Right forelimb (tissue), 1 donor: ENCODE measurements at regions not wholly inside any gene's neighbourhood (a gene's known extent, or its start where the extent isn't known, plus 50 kb on each side); places are given as distances from the start of the nearest gene placed in this dataset.
"Not testable (repeated sequence)": the region's sequence is repeated elsewhere in the genome, so short reads cannot be mapped to it uniquely, and the experiment has no call there.

Experiments used
- DNase-seq: peaks from one replicate; pipeline ENCODE4 v3.0.0-alpha.2; 2018

DNA sequence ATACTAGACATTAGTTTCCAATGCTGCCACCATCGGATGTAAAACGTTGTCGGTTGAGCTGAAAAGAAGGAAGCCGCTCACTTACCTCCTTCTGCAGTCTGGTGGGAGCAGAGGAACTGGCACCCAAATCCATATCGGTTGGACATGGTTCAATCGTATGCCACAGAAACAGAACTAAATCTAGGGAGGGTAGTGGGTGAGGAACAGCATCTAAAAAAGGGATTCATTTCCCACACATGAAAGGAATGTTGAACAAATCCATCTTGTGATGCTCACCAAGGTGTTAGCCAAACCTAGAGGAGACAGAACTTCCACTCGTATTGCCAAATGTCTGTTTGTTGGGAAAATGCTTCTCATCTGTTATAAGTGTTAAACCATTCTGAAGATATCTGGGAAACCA lies 532.7 kb downstream of the NLGN4X start:
- no peak for DNase-seq

DNA sequence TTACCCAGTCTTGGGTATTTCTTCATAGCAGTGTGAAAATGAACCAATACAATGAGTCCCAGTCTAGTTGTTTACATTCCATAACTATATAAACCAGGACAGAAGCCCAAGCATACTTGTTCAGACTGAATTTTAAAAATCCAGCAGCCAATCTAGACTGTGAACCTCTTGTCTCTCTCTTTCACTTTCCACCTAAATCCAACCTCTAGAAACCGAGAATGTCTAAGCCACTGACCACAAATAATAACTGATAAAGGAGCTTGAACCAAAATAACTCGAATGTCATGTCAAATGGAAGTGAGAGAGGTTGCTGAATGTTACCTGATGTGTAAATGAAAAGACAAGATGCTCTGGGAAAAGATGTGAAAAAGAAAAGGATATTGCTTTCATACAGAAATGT lies 544.7 kb downstream of the NLGN4X start:
- DNase-seq: no peak

DNA sequence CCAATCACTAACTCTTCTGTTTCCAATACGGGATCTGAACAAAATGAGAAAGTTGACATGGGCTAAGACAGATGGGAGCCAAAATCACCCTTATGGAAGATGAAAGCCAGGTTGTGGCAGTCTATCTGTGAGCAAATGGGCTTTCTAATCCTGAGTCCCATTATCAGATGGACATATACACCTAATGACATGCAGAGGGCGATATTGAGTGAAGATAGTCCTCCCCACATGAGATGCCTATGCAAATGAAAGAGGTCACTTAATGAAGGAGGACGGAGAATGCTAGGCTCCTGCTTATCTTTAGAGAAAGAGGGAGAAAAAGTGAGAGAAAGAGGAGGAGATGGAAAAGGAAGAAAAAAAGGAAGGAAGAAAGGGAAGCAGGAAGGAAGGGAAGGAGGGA lies 547.5 kb downstream of the NLGN4X start:
- no peak for DNase-seq

DNA sequence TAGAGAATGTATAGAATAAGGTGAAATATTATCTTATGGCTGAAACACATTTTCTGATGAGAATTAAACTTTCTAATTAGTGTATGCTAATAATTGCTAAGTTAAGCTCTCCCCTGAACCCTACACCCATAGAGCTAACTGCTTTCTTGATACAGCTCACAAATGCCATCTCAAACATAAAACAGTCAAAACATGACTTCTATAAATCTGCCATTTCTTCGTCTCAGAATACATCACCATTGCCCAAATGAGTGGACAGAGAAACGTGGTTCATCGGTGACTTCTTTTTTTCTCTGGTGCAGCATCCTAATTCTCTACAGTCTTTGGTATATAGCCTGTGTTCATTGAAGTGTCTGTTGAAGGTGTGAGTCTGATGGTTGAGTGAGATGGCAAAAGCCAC lies 554.6 kb downstream of the NLGN4X start:
- no peak for DNase-seq

DNA sequence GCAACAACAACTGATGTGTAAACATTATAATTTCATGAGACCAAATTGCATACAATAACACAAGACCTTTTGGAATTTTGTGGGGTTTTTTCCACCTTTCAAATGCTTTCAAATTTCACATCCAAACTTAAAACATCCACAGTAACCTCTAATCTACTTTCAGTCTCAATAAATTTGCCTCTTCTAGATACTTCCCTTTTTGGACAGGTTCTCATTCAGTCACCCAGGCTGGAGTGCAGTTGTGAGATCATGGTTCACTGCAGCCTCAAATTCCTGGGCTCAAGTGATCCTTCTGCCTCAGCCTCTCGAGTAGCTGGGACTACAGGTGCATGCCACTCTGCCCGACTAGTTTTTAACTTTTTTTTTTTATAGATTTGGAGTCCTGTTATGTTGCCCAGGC lies 556.6 kb downstream of the NLGN4X start:
- DNase-seq: no peak

DNA sequence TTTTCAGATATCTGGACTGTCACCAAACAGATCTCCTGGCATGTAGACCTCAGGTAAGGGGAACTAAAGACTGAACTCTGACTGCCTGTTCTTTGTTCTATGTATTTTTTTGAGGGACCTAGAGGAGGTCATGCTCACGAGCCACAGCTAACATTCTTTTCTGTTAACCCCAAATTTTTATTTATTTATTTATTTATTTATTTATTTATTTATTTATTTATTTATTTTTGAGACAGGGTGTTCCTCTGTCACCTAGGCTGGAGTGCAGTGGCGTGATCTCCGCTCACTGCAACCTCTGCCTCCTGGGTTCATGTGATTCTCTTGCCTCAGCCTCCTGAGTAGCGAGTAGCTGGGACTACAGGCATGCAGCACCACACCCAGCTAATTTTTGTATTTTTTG lies 562.0 kb downstream of the NLGN4X start:
- not testable (repeated sequence) for DNase-seq

DNA sequence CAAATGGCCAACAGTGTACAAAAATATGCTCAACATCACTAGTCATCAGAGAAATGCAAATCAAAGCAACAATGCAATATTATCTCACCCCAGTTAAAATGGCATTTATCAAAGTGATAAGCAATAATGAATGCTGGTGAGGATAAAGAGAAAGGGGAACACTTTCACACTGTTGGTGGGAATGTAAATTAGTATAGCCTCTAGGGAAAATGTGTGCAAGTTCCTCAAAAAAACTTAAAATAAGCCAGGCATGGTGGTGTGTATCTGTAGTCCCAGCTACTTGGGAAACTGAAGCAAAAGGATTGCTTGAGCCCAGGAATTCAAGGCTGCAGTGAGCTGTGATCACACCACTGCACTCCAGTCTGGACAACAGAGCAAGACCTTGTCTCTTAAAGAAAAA lies 572.1 kb downstream of the NLGN4X start:
- DNase-seq: no peak

DNA sequence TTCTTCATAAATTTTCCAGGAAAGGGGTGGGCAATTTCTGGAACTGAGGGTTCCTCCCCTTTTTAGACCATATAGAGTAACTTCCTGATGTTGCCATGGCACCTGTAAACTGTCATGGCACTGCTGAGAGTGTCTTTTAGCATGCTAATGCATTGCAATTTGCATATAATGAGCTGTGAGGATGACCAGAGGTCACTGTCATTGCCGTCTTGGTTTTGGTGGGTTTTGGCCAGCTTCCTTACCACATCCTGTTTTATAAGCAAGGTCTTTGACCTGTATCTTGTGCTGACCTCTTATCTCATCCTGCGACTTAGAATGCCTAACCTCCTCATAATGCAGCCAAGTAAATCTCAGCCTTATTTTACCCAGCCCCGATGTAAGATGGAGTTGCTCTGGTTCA lies 577.8 kb downstream of the NLGN4X start:
- no peak for DNase-seq

DNA sequence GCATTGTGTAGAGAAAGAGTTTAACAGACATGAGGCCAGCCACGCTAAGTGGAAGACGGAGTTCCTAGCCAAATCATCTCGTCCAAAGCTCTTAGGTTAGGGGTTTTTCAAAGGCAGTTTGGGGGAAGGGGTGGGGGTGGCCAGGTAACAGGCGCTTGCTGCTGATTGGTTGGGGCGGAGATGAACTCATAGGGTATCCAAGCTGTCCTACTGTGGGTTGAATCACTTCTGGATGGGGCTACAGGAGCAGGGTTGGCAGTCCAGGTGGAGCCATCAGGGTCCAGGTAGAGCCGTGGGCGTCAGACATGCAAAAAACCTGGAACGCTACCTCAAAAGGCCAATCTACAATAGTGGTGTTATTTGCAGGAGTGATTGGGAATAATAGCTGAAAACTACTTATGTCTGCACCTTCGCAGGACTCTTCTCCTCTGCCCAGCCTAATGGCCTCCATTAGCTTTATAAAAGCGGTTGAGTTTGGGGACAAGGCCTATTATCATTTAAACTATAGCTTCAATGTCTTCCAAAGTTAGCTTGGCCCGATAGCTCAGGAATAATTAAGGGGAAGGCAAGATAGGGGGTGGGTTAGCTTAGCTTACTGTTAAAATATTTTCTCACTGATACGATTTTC lies 579.6 kb downstream of the NLGN4X start:
- DNase-seq: no peak

DNA sequence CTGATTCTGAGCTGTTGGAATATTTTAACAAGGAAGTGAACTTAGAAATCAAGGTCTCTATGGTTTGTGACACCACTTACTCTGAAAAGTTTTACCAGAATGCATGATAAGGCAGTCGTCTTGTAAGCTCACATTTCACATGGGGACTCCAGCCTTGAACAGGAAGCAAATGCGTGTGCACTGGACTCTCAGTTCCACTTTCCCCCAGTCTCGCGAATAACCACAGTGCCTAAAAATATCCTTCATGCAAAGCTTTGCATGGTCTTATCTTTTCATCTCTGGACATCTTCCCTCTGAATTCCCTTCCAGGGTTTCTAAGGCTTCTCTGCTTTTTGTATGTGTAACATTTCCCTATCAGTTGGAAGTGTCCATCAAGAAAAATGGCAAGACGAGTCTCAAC lies 581.8 kb downstream of the NLGN4X start:
- DNase-seq: no peak

DNA sequence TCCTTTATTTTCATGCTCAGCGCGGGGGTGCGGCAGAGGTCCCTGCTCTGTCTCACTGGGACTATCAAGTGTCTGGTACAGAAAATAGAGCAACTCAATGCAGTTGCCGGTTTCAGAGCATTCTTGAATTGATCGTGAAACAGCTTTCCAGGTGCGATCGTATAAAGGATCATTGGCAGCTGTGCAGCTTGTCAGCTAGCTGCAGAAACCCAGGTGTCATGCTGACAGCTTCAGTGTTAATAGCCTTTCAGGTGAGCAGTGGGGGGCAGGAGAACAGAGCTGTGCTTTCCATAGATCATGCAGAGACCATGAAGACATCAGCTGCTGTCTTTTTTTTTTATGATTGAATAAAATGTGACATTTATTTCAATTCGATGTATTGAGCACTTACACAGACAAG lies 583.9 kb downstream of the NLGN4X start:
- no peak for DNase-seq

DNA sequence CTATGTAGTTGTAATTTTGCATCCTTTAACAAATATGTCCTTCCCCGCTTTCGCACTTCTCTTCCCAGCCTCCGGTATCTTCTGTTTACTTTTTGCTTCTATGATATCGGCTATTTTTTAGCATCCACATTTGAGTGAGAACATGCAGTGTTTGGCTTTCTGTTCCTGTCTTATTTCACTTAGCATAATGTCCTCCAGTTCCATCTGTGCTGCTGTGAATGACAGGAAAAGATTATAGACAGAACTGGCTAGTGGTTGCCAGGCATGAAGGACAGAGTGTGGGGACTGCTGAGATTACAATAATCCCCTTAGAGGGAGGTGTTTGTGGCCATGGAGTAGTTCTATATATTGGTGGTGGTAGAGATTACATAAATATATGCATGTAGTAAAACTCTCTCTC lies 588.6 kb downstream of the NLGN4X start:
- no peak for DNase-seq

DNA sequence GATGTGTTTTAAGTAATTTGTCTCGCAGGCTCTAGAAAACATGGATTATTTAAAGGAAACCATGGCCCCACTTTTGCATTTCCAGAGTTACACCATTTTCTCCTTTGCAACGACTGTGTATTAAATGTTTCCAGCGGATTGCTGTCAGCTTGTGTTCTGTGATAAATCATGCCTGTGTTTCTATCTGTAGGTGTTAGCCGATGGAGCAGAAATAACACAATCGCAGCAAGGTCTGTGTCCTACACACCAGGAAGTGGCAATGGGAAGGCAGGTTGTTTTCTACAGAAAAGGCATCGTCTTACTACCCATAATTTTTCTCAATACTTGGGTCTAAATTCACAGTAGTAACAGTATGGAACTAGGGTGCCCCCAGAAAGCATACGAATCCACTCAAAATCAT lies 590.1 kb downstream of the NLGN4X start:
- no peak for DNase-seq

DNA sequence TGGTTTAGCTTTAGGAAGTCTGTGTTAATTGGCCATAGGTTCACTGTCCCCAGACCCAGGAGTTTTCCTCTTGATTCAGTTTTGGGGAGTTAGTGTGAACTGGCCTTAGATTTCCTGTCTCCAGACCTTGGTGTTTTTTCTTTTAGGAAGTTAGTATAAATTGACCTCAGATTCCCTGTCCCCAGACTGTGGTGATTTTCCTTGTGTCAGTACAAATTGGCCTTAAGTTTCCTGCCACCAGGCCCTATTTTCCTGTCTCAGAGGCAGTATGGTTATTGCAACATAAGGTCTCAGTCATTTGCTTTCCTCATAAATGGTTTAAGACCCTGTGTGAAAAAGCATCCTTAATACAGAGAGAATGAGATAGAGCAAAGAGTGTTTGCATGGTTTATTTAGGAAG lies 595.8 kb downstream of the NLGN4X start:
- DNase-seq: no peak

DNA sequence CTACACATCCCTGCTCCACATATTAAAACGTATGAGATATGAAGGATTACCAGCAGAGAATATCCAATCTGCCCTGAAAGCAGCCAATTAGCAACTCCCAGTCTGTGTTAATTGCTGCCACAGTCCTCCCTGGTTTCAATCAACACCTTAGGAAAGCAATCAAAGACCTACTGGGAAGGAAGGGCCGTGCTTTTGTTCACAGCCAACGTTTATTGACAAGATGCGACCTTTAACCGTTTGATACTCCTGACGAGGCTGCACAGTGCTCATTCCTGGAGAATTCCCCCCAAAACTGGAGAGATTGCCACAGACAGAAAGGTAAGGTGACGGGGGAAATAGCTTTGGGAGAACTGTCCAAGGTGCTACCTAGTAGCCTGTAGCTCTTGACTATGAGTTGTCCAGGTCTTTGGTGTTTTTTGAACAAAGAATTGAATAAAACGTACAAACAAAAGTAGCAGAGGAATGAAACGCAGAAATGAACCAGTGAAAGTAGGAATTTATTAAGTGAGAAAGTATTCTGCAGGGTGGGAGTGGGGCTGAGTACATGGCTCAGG lies 596.5 kb downstream of the NLGN4X start:
- DNase-seq: no peak

DNA sequence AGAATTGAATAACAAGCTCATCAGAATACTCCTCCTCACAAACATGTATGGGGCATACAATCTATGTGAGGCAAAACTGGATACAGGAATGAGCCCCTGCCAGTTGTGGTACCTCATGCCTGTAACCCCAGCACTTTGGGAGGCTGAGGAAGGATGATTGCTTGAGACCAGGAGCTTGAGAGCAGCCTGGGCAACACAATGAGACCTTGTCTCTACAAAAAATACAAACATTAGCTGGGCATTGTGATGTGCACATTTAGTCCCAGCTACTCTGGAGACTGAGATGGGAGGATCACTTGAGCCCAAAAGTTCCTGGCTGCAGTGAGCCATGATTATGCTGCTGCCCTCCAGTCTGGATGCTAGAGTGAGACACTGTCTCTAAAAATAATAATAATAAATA lies 611.0 kb downstream of the NLGN4X start:
- DNase-seq: no peak

DNA sequence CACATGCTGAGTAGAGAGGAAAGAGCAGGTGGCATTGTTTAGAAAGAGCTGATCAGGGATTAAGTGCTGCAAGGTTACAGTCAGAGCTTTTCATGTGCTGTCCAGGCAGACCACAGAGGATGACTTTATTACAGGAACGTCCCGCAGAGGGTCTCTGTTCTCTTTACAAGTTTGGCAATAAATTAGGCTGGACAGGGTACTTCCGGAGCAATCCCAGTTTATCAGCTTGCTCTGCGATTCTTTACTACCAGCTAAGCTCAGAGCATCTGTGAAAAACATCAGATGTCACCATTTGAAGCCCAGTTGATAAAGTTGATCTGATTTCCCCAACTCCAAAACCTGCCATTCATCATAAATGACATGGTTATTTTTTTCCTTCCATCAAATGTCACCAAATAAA lies 633.1 kb downstream of the NLGN4X start:
- no peak for DNase-seq

DNA sequence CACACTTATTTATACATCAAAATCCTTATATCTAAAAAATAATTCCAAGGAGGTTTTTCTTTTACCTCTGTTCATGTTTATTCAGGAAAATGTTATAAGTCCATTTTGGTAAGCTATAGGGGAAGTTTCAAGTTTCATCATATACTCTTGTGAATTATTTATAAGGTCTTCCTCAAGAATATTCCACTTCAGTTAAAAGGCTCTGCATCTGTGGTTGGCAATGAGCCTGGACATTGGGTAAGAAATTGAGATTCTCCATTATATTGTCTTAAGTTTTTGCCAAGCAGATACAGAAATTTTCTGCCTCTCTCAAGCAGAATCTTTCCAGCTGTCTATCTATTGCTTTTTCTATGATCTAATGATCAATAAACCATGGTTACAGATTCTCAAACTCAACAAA lies 641.9 kb downstream of the NLGN4X start:
- no peak for DNase-seq

DNA sequence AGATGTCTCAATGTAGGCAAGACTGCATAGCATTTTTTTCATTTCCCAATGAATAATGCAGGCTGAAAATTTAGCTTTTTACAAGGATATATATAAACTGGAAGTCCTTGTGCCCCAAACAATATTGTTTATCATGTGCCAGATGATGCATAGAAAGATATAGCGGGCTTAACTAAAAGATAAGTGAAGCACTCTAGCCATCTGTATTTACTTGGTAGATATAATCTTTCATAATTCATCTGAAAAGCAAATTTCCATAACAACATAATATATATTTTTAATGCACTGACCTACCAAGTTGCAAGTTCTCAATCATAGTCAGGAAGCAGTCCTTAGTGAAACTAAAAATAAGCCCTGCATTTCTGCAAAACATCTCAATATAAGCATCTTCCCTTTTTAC lies 653.3 kb downstream of the NLGN4X start:
- DNase-seq: no peak

DNA sequence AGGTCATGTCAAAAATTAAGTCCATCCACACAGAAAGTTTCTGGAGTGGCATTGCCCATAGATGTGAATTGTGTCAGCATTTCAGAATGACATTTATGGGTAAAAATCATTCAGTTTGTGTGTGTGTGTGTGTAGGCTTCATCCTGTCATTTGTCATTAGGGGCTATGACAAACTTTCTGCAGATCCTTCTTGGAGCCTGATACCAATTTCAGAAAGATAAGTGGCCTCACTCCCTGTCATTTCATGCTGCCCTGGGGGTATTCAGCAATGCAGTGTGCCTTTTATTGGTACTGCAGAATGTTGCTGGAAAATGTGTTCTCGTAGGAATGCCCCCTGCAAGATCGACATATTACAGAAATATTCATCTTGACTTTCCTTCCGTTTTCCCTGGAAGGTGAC lies 659.7 kb downstream of the NLGN4X start:
- no peak for DNase-seq

DNA sequence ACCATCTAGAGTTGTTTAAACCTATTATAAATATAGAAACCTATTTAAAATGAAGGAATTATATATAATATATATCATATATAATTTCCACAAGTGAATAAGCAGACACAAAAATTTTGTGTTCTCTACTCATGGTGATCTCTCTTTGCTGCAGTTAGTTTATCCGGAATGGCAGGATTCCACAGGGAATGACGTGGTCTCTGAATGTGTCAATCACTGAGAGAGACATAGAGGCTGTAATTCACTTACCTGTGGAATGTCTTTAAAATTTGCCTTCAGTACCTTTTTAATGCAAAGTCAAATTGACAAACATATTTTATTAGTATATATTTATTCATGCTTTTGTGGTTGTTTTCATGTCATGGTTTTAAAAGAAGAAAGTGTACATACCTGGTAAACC lies 669.3 kb downstream of the NLGN4X start:
- no peak for DNase-seq

DNA sequence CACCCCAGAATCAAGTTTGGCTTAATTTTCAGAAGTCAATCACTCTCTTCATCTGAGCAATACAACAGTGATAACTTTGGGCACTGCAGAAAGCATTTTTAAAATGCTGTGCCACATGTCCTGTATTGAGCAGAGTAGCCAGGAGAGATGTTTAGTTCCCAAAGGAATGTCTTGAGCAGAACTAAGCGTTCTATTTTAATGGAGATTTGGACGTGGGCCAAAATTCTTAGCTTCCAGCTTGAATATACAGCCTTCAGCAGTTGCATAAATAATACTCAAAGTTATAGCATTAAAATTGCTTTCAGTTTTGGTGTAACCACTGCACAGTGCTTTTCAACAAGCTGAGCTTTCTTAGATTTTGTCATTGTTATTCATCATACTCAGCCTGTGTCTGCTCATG lies 679.2 kb downstream of the NLGN4X start:
- no peak for DNase-seq

DNA sequence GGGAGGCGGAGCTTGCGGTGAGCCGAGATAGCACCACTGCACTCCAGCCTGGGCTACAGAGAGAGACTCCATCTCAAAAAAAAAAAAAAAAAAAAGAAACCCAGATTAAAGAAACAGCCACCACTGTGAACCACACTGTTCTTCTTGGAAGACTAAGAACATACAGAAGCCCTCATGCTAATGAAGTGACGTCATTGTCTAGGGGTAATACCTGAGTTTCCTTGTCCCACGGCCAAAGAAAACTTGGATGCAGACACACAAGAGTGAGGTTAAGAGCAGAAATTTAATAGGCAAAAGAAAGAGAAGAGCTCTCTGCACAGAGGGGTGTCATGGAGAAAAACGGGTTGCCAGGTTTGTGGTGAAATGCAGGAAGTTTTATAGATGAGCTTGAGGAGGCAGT lies 691.6 kb downstream of the NLGN4X start:
- DNase-seq: no peak

DNA sequence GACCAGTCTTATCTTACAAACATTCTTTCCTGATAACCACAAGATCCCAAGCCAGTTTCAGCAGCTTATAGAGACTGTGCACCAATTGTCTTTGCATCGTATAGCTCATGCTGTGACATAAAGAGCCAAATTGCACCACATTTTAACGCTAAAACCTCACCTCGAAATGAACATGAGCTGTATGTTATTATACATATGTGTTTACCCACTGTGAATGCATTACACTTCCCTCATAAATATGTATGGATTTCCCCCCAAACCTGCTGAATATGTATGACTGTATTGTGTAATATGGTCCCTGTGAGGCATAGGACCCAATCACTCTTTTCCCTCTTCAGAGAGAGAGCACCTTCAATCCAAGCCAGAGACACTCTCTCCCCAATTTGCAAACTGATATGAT lies 692.4 kb downstream of the NLGN4X start:
- DNase-seq: no peak

DNA sequence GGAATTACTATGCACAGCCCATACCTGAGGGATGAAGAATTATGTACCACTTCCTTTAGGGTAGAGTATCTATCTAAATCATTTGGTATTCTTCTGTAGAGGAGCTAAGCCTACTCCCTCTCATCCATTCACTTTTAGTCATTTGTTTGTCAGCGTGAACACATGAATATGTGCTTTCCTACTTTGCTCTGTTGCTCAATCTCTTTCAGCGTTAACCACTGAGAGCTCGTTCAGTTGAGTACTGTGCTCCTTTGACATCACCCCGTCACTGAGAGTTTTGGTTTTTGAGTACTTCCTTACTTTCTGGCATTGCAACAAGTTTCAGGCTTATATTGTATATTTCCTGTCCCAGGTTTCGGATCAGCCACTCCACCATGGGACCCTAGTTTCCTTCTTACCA lies 700.6 kb downstream of the NLGN4X start:
- no peak for DNase-seq

DNA sequence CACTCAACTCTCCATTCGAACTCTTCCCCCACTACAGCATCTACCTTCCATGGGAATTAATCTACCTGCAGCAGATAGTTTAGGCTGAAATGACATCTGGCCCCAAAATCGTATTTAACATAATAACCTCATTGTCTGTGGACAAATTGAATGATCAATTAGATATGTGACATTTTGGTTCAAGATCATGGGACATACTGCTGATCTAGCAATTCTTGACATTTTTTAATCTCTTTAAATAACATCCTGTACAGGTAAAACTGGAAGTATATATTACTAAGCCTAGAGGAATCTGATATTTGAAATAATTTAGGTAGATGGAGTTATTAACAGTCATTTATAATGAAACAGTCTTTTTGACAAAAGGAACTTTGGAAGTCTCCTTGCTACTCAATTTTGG lies 702.5 kb downstream of the NLGN4X start:
- DNase-seq: no peak
